Activated naive CD4-positive, alpha-beta T cell treated with anti-CD3 and anti-CD28 coated beads for 36 hours (primary cell): ENCODE measurements at regions not wholly inside any gene's neighbourhood (a gene's known extent, or its start where the extent isn't known, plus 50 kb on each side); places are given as distances from the start of the nearest gene placed in this dataset.

ENCODE experiments used
- CTCF ChIA-PET: fragments of 350-600 bp; sonication (Branson Sonifier 250); formaldehyde crosslinking; loops from one replicate; lab custom pipeline; 2021; ENCODE audit warnings: antibody characterized with exemption; lab: Charles Lee
- DNase-seq: peaks from one replicate; pipeline ENCODE4 v3.0.0-alpha.2; 2020
- H3K27ac Mint-ChIP-seq: one replicate; pipeline ENCODE4 v1.8.0; 2021; ENCODE audit warnings: mild to moderate bottlenecking, mixed read lengths
- H3K27me3 Mint-ChIP-seq: one replicate; pipeline ENCODE4 v1.8.0; 2021; ENCODE audit warnings: low read depth, mixed read lengths
- H3K36me3 Mint-ChIP-seq: one replicate; pipeline ENCODE4 v1.8.0; 2021; ENCODE audit warnings: low read depth, mixed read lengths
- H3K4me1 Mint-ChIP-seq: one replicate; pipeline ENCODE4 v1.8.0; 2021; ENCODE audit warnings: low read depth, mixed read lengths
- H3K4me3 Mint-ChIP-seq: one replicate; pipeline ENCODE4 v1.8.0; 2021; ENCODE audit warnings: mild to moderate bottlenecking, moderate library complexity, mixed read lengths
- H3K9me3 Mint-ChIP-seq: one replicate; pipeline ENCODE4 v1.8.0; 2021; ENCODE audit warnings: mixed read lengths
- intact Hi-C: fragments of 100-400 bp; cut with micrococcal nuclease; formaldehyde crosslinking; loops from one replicate; pipeline ENCODE4 v1.15.1; 2023

- DNase-seq: no peak
- Mint-ChIP-seq H3K36me3 (no peaks in the 10 kb centered on the region), H3K4me1 (no peaks in the 10 kb centered on the region), H3K27ac (no peak overlapping the region), H3K4me3 (no peak overlapping the region), H3K9me3 (no peaks in the 10 kb centered on the region), H3K27me3 (no peaks in the 10 kb centered on the region)
- CTCF ChIA-PET: interaction anchor here (2.2 kb wide), 1 partner anchor 21 kb away, joined by 8 read pairs; no protein-coding TSS in a partner anchor
- intact Hi-C loops: no loop called here
Measured at GRCh38 chr2:59004621-59005020, 763.5 kb upstream of the FANCL start.

- CTCF ChIA-PET: no interaction called here
- Mint-ChIP-seq H3K27me3 (no peaks in the 10 kb centered on the region), H3K4me3 (no peak overlapping the region), H3K27ac (no peak overlapping the region), H3K36me3 (no peaks in the 10 kb centered on the region), H3K9me3 (no peaks in the 10 kb centered on the region), H3K4me1 (no peaks in the 10 kb centered on the region)
- intact Hi-C loops: no loop called here
- no peak for DNase-seq
Measured at GRCh38 chr2:59000796-59001195, 759.7 kb upstream of the FANCL start.

DNA sequence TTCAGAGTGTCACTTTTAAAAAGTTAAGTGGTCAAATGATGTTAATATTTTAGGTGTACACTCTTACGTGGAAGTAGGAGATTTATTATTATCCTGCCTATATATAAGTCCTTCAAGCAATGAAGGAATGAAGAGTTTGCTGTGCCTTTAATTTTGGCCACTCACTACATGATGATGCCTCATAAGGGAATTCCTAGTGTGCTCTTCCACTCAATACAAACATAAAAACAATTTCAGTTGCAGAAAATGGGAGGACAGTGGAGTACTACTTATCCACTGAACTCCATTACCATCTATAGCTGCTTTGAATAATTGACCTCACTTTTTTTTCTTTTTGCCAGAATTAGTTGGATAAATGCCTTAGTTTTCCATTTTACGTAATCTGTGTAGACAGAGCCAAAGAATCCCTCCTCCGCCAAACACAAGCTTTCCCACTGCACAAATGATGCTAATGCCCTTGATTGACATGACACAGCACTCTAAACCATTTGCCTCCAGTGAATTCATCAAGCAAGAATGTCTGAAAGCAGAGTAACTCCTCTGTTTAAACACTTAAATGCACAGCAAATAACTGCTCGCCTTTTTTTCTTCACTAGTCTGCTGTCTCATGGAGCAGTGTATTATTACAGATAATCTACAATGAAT, 751.1 kb upstream of the FANCL start:
- CTCF ChIA-PET: no interaction called here
- DNase-seq: no peak
- Mint-ChIP-seq H3K27me3 (peaks cover 2% of the 10 kb centered on the region), H3K4me3 (no peak overlapping the region), H3K4me1 (no peaks in the 10 kb centered on the region), H3K9me3 (no peaks in the 10 kb centered on the region), H3K36me3 (no peaks in the 10 kb centered on the region), H3K27ac (no peak overlapping the region)
- intact Hi-C loops: no loop called here

DNA sequence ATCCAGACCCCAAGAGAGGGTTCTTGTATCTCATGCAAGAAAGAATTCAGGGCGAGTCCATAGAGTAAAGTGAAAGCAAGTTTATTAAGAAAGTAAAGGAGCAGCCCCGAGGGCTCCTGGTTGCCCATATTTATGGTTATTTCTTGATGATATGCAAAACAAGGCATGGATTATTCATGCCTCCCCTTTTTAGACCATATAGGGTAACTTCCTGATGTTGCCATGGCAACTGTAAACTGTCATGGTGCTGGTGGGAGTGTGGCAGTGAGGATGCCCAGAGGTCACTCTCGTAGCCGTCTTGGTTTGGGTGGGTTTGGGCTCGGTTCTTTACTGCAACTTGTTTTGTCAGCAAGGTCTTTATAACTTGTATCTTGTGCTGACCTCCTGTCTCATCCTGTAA, 750.2 kb upstream of the FANCL start:
- Mint-ChIP-seq H3K4me1 (no peaks in the 10 kb centered on the region), H3K27me3 (peaks cover 2% of the 10 kb centered on the region), H3K27ac (no peak overlapping the region), H3K9me3 (no peaks in the 10 kb centered on the region), H3K4me3 (no peak overlapping the region), H3K36me3 (no peaks in the 10 kb centered on the region)
- CTCF ChIA-PET: no interaction called here
- intact Hi-C loops: no loop called here
- no peak for DNase-seq

DNA sequence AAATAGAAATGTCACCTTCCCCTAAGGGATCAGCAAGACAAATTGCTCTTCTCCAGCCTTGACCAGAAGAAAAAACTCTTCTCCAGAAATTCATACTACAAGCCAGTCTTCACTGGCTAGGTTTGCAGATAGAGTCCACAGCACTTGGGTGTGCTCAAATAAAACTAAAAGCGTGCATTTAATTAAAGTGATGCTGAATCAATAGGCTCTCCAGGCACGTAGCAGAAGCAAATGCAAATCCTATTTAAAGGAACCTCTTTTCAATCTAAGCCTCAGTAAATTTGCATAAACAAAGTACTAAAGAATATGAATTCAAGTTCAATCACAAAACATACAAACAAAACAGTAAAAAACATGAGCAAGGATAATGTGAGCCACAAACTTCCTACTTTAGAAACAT, 744.4 kb upstream of the FANCL start:
- Mint-ChIP-seq H3K36me3 (no peaks in the 10 kb centered on the region), H3K27me3 (peaks cover 7% of the 10 kb centered on the region), H3K27ac (no peak overlapping the region), H3K4me1 (no peaks in the 10 kb centered on the region), H3K9me3 (no peaks in the 10 kb centered on the region), H3K4me3 (no peak overlapping the region)
- CTCF ChIA-PET: no interaction called here
- no peak for DNase-seq
- intact Hi-C loops: no loop called here

DNA sequence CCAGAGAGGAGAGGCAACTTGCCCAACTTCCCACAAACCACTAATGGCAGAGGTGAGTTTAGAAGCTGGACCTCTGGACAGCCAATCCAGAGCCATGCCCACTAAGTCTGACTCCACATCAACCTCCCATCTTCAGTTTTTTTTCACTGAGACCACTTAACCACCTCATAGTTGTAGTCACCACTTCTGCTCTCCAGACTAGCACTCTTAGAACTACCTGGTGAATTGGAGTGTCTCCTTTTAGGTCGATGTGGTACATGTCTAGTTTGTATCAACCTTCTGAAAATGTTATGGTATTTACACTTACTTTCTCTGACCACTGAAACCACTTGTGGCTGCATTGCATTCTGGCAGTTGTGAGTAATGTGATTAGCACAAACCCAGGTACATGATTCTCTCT, 743.6 kb upstream of the FANCL start:
- Mint-ChIP-seq H3K36me3 (no peaks in the 10 kb centered on the region), H3K27me3 (peaks cover 7% of the 10 kb centered on the region), H3K4me3 (no peak overlapping the region), H3K27ac (no peak overlapping the region), H3K4me1 (no peaks in the 10 kb centered on the region), H3K9me3 (no peaks in the 10 kb centered on the region)
- CTCF ChIA-PET: no interaction called here
- intact Hi-C loops: no loop called here
- no peak for DNase-seq

DNA sequence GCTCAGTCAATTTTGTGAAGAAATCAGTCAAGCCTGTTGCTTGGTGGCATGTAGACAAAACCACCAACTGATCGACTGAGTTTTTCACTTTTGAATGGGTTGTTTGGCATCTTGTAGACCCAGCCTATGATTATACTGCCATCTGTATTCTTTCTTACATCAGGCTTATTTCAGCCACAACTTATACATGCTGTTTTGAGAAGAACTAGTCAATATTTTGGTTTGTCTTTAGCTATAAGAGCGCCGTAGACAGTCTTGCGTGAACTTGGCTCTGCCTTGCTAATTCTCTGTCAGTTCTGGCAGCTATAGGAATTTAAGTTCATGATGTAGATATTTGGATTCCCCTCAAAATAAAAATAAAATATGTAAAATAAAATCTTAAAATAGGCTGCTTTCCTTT, 742.0 kb upstream of the FANCL start:
- H3K4me3 Mint-ChIP-seq: no peak overlapping the region
- intact Hi-C loops: no loop called here
- H3K27ac Mint-ChIP-seq: no peak overlapping the region
- peaks cover 5% of the 10 kb centered on the region for H3K27me3 Mint-ChIP-seq
- no peaks in the 10 kb centered on the region for H3K4me1 Mint-ChIP-seq
- H3K9me3 Mint-ChIP-seq: no peaks in the 10 kb centered on the region
- no peak for DNase-seq
- no peaks in the 10 kb centered on the region for H3K36me3 Mint-ChIP-seq
- CTCF ChIA-PET: no interaction called here

DNA sequence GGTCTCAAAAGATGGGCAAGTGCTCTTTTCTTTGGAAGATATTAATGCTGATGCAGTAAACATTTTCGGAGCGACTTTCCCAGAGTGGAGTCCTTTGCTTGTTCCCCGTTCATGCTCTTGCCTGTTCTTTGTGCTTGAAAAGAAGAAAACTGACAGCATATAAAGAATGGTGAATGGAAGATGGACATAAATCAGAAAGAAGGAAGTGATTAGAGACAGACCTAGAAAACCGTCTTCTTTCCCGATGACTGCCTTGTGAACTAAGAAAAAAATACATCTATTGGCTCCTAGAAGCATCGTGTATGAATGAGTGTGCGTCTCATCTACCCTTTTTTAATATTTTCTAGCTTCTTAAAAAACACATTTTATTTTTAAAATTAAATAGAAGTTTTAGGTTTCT, 740.1 kb upstream of the FANCL start:
- CTCF ChIA-PET: no interaction called here
- Mint-ChIP-seq H3K4me3 (no peak overlapping the region), H3K27ac (no peak overlapping the region)

DNA sequence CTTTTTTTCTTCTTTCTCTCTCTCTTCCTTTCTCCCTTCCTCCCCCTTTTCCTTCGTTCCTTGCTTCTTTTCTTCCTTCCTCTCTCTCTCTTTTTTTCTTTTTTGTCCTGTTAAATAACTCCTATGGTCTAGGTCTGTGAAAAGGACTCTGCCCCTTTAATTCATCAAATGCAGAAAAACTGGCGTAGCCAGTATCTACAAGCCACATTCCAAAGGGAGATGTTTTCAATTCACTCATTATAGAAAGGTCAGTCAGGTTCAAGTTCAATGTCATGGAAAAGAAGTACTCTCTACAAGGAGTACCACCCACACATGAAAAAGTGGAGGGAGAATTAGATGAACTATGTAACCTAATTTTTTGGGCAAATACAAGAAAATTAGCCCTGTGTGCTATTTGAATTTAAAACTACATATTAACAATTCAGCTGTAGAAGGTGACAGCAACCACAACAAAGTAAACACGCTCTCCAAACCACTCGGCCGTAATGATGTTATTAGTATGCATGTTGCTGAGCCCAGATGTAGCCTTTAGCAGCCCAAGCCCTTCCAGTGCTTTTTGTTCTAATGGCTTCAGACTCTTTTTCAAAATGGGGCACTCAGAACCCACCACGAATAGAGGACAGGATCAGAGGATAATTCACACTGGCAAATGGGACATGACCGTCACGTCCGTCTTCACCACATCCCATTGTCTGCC, 735.4 kb upstream of the FANCL start:
- CTCF ChIA-PET: no interaction called here
- Mint-ChIP-seq H3K9me3 (no peaks in the 10 kb centered on the region), H3K4me3 (no peak overlapping the region), H3K27me3 (peaks cover 6% of the 10 kb centered on the region), H3K36me3 (no peaks in the 10 kb centered on the region), H3K4me1 (no peaks in the 10 kb centered on the region), H3K27ac (no peak overlapping the region)
- intact Hi-C loops: no loop called here
- DNase-seq: no peak

More for the DNA sequence above, 740.1 kb upstream of the FANCL start:
- no peaks in the 10 kb centered on the region for H3K36me3 Mint-ChIP-seq
- no peaks in the 10 kb centered on the region for H3K4me1 Mint-ChIP-seq
- no peaks in the 10 kb centered on the region for H3K9me3 Mint-ChIP-seq
- no peak for DNase-seq
- H3K27me3 Mint-ChIP-seq: peaks cover 7% of the 10 kb centered on the region
- intact Hi-C loops: no loop called here

DNA sequence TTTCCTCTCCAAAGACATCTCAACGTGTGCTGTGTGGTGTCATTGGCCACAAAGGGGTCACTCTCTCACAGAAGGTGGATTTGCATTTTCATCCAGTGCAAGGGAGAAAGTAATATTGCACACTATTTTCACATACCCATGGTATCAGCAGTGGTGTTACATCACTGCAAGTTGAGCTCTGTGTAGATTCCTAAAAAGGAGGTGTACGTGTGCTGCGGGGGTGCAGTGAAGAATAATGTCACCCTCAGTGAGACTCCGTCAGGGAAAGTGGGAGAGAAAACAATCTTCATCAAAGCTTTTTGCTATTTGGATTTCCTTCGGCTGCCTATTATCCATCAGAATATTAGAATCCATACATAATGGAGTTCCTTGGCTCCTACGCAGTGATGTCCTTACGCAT, 733.8 kb upstream of the FANCL start:
- DNase-seq: no peak
- intact Hi-C loops: no loop called here
- H3K9me3 Mint-ChIP-seq: no peaks in the 10 kb centered on the region
- no peaks in the 10 kb centered on the region for H3K36me3 Mint-ChIP-seq
- no peak overlapping the region for H3K27ac Mint-ChIP-seq
- peaks cover 6% of the 10 kb centered on the region for H3K27me3 Mint-ChIP-seq
- CTCF ChIA-PET: no interaction called here
- no peaks in the 10 kb centered on the region for H3K4me1 Mint-ChIP-seq
- no peak overlapping the region for H3K4me3 Mint-ChIP-seq

- H3K27ac Mint-ChIP-seq: no peak overlapping the region
- no peak overlapping the region for H3K4me3 Mint-ChIP-seq
- H3K9me3 Mint-ChIP-seq: no peaks in the 10 kb centered on the region
- DNase-seq: no peak
- intact Hi-C loops: no loop called here
- CTCF ChIA-PET: no interaction called here
- no peaks in the 10 kb centered on the region for H3K36me3 Mint-ChIP-seq
- H3K4me1 Mint-ChIP-seq: no peaks in the 10 kb centered on the region
- H3K27me3 Mint-ChIP-seq: peaks cover 6% of the 10 kb centered on the region
Measured at GRCh38 chr2:58974426-58974825, 733.3 kb upstream of the FANCL start.

GRCh38 chr2:58973811-58974281, 732.7 kb upstream of the FANCL start:
- H3K36me3 Mint-ChIP-seq: no peaks in the 10 kb centered on the region
- intact Hi-C loops: no loop called here
- H3K4me1 Mint-ChIP-seq: no peaks in the 10 kb centered on the region
- DNase-seq: no peak
- no peak overlapping the region for H3K4me3 Mint-ChIP-seq
- H3K27me3 Mint-ChIP-seq: peaks cover 6% of the 10 kb centered on the region
- no peak overlapping the region for H3K27ac Mint-ChIP-seq
- H3K9me3 Mint-ChIP-seq: no peaks in the 10 kb centered on the region
- CTCF ChIA-PET: no interaction called here

DNA sequence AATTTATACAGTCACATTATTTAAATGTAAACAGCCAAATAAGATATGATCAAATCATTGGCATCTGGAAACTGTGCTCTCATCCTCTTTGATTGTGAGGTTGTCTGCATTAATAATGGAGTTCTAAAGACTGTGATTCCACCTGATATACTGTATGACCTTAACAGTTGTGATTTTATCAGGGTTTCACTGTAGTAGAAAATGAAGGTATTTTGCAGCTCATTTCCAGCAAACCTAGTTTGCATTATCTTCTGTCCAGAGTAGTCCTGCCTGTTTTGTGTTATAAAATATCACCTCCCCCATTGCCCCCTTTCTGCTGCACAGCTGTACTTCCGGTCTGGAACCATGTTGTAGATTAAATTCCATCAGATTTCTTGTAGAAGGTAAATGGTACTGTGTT, 731.6 kb upstream of the FANCL start:
- no peak overlapping the region for H3K27ac Mint-ChIP-seq
- CTCF ChIA-PET: no interaction called here

More for the DNA sequence above, 731.6 kb upstream of the FANCL start:
- no peak for DNase-seq
- Mint-ChIP-seq H3K4me3 (no peak overlapping the region), H3K9me3 (no peaks in the 10 kb centered on the region), H3K4me1 (no peaks in the 10 kb centered on the region), H3K36me3 (no peaks in the 10 kb centered on the region), H3K27me3 (peaks cover 6% of the 10 kb centered on the region)
- intact Hi-C loops: no loop called here
